HEK293 (cell line): ENCODE measurements at regions not wholly inside any gene's neighbourhood (a gene's known extent, or its start where the extent isn't known, plus 50 kb on each side); places are given as distances from the start of the nearest gene placed in this dataset.

Experiments used
- ATF2 ChIP-seq: fragments of 450-650 bp; formaldehyde crosslinking; IDR thresholded peaks from 2 replicates; pipeline ENCODE4 v1.5.1; 2016; ENCODE audit warnings: missing biosample characterization, missing genetic modification characterization, low read depth
- CTCF ChIP-seq: fragments of 450-650 bp; formaldehyde crosslinking; IDR thresholded peaks from 2 replicates; pipeline ENCODE4 v1.5.1; 2016; ENCODE audit warnings: missing biosample characterization, missing genetic modification characterization
- YY1 ChIP-seq: fragments of 450-650 bp; formaldehyde crosslinking; IDR thresholded peaks from 2 replicates; pipeline ENCODE4 v1.5.1; 2018; ENCODE audit warnings: missing biosample characterization, missing genetic modification characterization
- ZNF114 ChIP-seq: fragments of 450-650 bp; formaldehyde crosslinking; IDR thresholded peaks from 2 replicates; pipeline ENCODE4 v1.5.0; 2017; ENCODE audit warnings: missing biosample characterization, missing genetic modification characterization
- ZNF138 ChIP-seq: fragments of 450-650 bp; formaldehyde crosslinking; IDR thresholded peaks from 2 replicates; pipeline ENCODE4 v1.5.1; 2016; ENCODE audit warnings: missing biosample characterization, missing genetic modification characterization, borderline replicate concordance
- ZNF324 ChIP-seq: fragments of 450-650 bp; formaldehyde crosslinking; IDR thresholded peaks from 2 replicates; pipeline ENCODE4 v1.5.1; 2016; ENCODE audit warnings: missing biosample characterization, missing genetic modification characterization
- TF ChIP-seq, protein P1 (sequence below): fragments of 450-650 bp; formaldehyde crosslinking; IDR thresholded peaks from 2 replicates; pipeline ENCODE4 v1.5.1; 2016; ENCODE audit warnings: missing biosample characterization, missing genetic modification characterization
- TF ChIP-seq, protein P2 (sequence below): fragments of 450-650 bp; formaldehyde crosslinking; IDR thresholded peaks from 2 replicates; pipeline ENCODE4 v1.5.1; 2016; ENCODE audit warnings: missing biosample characterization, missing genetic modification characterization
- TF ChIP-seq, protein P3 (sequence below): fragments of 450-650 bp; IDR thresholded peaks from 2 replicates; pipeline ENCODE4 v1.5.1; 2018; ENCODE audit warnings: missing biosample characterization, mild to moderate bottlenecking, missing genetic modification characterization

DNA sequence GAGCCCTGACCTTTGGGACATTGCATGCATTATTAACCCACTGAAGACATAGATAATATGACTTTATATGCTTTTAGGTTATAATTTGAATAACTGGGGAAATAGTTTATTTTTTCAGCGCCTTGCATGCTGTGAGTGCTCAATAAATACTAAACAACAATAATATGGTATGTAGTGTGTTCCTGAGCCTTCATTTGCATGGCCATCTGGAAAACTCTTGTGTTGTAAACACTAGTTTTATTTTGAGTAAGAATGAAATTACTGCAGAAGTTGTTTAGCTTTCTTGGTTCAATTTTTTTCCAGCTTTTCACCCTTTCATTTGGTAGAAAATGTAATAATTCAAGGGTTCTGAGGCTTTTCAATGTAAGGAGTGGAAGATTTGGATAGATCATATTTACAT lies 189.3 kb upstream of the GALNT5 start:
- TF ChIP-seq, protein P1, sequence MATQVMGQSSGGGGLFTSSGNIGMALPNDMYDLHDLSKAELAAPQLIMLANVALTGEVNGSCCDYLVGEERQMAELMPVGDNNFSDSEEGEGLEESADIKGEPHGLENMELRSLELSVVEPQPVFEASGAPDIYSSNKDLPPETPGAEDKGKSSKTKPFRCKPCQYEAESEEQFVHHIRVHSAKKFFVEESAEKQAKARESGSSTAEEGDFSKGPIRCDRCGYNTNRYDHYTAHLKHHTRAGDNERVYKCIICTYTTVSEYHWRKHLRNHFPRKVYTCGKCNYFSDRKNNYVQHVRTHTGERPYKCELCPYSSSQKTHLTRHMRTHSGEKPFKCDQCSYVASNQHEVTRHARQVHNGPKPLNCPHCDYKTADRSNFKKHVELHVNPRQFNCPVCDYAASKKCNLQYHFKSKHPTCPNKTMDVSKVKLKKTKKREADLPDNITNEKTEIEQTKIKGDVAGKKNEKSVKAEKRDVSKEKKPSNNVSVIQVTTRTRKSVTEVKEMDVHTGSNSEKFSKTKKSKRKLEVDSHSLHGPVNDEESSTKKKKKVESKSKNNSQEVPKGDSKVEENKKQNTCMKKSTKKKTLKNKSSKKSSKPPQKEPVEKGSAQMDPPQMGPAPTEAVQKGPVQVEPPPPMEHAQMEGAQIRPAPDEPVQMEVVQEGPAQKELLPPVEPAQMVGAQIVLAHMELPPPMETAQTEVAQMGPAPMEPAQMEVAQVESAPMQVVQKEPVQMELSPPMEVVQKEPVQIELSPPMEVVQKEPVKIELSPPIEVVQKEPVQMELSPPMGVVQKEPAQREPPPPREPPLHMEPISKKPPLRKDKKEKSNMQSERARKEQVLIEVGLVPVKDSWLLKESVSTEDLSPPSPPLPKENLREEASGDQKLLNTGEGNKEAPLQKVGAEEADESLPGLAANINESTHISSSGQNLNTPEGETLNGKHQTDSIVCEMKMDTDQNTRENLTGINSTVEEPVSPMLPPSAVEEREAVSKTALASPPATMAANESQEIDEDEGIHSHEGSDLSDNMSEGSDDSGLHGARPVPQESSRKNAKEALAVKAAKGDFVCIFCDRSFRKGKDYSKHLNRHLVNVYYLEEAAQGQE: no peak
- TF ChIP-seq CTCF (no peak), ZNF114 (no peak), ATF2 (no peak), YY1 (tag by site-specific recombination) (no peak), ZNF138 (tag by site-specific recombination) (no peak), ZNF324 (tag by site-specific recombination) (no peak)
- TF ChIP-seq, protein P2, sequence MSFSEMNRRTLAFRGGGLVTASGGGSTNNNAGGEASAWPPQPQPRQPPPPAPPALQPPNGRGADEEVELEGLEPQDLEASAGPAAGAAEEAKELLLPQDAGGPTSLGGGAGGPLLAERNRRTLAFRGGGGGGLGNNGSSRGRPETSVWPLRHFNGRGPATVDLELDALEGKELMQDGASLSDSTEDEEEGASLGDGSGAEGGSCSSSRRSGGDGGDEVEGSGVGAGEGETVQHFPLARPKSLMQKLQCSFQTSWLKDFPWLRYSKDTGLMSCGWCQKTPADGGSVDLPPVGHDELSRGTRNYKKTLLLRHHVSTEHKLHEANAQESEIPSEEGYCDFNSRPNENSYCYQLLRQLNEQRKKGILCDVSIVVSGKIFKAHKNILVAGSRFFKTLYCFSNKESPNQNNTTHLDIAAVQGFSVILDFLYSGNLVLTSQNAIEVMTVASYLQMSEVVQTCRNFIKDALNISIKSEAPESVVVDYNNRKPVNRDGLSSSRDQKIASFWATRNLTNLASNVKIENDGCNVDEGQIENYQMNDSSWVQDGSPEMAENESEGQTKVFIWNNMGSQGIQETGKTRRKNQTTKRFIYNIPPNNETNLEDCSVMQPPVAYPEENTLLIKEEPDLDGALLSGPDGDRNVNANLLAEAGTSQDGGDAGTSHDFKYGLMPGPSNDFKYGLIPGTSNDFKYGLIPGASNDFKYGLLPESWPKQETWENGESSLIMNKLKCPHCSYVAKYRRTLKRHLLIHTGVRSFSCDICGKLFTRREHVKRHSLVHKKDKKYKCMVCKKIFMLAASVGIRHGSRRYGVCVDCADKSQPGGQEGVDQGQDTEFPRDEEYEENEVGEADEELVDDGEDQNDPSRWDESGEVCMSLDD (tag by site-specific recombination): no peak
- TF ChIP-seq, protein P3, sequence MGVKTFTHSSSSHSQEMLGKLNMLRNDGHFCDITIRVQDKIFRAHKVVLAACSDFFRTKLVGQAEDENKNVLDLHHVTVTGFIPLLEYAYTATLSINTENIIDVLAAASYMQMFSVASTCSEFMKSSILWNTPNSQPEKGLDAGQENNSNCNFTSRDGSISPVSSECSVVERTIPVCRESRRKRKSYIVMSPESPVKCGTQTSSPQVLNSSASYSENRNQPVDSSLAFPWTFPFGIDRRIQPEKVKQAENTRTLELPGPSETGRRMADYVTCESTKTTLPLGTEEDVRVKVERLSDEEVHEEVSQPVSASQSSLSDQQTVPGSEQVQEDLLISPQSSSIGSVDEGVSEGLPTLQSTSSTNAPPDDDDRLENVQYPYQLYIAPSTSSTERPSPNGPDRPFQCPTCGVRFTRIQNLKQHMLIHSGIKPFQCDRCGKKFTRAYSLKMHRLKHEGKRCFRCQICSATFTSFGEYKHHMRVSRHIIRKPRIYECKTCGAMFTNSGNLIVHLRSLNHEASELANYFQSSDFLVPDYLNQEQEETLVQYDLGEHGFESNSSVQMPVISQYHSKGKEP: no peak
